Amygdala (tissue), 56 donors: ENCODE measurements at regions not wholly inside any gene's neighbourhood (a gene's known extent, or its start where the extent isn't known, plus 50 kb on each side); places are given as distances from the start of the nearest gene placed in this dataset.

ENCODE experiments used
- DNase-seq, 56 donors: peaks; one replicate each; lab custom pipeline; 2025; lab: John Stamatoyannopoulos, UW

DNA sequence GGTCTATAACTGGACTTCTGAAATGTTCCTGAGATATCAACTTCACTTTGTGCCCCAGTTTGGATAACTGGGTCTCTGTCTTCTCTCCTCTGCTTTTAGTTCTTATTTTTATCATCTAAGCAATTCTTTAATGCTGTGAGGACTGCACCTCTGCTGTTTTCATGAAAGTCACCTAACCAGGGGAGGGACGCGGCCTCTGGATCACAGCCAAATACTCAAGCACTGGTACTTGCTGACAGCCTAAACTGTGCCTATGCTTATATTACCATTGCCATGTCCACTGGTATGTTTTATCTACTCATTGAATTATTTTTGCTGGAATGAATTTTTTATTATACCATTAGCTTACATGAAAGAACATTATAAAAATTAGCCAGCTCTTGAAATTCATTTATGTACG lies 674.0 kb downstream of the DMRTA1 start:
- no peak for DNase-seq

DNA sequence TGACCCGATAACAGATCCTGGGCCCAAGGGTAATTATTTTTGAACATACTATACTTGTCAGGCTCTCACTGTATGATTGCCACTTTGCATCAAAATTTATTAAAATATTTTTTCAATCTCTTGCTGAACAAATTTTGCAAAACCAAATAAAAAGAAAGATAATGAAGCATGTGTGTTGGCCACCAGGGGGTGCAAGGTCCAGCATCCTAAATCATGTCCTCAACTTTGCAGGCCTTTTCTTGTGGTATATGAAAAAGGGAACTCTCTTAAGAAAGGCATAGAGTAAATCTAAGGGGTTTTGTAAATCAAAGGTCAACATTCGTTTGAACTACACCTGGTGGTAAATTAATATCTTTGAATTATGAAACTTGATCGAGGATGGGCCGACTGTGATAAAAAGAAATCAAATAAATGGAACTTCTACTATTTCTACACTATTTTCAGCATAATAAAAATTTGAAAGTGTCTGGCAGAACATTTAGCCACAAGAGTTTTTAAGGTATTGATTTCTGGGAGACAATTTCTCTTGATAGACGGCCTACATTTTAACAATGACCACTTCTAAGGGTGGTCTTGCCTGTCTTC lies 676.5 kb downstream of the DMRTA1 start:
- DNase-seq: peak in 20 of 56 donors; percentile 0 to 46 (median 3)

DNA sequence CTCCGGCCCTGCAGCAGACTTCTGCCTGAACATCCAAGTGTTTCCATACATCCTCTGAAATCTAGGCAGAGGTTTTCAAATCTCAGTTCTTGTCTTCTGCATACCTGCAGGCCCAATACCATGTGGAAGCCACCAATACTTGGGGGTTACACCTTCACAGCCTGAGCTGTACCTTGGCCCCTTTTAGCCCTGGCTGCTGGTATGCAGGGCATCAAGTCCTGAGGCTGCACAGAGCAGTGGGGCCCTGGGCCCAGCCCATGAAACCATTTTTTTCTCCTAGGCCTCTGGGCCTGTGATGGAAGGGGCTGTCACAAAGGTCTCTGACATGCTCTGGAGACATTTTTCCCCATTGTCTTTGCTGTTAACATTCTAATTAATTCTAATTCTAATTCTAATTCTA lies 680.6 kb downstream of the ELAVL2 start:
- DNase-seq: no peak

DNA sequence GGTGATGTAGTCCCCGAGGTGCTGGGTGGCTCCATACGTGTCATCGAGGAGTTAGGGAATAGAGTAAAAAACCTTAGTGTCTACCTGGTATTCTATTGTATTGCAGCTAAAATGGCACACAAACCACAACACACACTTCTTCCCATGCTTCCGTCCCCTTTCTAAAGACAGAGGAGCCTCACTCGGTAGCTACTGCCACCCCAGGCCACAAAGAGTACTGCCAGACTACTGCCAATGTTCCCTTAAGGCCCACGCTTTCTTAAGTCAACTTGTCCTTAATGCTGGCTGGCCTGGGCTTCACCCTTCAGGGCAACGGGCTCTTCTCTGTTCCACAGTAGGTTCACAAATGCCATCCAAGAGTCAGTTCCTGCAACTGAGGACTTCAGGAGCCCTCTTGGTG lies 673.0 kb downstream of the ELAVL2 start:
- DNase-seq: no peak

DNA sequence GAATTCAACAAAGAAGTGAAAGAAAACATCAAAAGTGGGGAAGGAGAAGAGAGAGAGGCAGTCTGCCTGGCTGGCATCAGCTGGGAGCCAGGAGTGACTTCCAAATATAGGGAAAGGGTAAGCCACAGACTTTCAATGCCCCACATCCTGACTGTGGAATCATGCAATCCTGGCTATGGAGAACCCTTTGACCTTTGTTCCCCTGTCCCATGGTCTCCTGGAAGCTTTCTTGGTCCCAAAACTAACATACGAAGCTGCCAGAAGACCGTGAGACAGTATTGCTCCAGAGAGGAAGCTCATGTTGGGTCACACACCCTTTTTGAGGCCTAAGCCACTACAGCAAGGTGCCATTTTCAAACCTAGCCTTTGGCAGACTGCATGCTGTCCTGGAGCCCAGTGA lies 665.5 kb downstream of the ELAVL2 start:
- no peak for DNase-seq

DNA sequence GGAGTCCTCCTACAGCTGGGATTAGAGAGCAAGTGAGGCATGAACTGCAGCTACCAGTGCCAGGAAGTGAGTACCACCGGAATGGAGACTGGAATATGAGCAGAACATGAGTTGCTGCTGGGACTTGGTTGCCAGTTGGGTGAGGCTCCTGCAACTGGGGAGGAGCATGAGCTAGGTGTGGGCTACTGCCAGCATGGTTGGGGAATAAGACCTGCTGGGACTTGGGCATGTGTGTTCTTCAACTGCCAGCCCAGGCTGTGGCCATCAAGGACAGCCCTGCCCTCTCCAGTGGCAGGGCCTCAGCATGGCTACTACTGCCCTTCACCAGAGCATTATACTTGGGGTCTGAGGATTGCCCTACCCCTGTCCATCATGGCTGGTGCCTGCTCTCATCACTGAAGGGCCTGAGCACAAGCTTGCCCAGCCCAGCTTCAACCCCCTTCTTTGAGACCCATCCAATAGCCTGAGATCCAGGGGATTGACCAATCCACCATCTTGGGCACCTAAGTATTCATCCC lies 665.0 kb downstream of the ELAVL2 start:
- DNase-seq: no peak

DNA sequence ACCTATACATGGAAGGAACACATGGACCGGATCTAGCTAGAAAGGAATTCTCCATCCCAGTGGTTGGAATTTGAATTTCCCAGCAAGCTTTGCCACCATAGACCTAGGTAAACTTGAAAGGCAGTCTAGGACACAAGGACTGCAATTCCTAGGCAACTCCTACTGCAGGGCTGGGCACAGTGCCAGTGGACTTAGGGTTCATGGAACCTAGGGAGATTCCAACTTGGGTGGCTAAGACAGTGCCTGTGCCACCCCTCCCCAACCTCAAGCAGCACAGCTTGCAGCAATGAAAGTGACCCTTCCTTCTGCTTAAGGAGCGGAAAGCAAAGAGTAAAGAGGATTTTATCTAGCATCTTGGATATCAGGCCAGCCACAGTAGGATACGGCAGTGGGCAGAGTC lies 663.3 kb downstream of the ELAVL2 start:
- no peak for DNase-seq

DNA sequence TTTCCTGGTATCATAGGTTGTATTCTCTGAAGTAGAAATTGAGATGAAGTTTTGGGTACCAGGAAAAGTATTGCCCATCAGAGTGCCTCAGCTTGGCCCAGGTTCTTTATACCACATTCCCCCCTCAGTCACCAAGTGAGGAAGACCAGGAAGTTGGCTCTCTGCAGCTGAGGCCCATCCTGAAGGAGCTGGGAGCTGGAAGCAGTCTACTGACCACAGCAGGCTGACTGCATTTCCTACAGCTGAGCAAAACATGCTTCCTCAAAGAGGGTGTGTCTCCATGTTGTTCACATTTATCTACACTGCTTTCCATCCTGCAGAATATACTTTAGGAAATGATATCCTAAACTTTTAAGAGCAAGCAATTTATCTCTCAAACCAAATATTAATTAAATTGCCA lies 654.6 kb downstream of the ELAVL2 start:
- DNase-seq: no peak

DNA sequence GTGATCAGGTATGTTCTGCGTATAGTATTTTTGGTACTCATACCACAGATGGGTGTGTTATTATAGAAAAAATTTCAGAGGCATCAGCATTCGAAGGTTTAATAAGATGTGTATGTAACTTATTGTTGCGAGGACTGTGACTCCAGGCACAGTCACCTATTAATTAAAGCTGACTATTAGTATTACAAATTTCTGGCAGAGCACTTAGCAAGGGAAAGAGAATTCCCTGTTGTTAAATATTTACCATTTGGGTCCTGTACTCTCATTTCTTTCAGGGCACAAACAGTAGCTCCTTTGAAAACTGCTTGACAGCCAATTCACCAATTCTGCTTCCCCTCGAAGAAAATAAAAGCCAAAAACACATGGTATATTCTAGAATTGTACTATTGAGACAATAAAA lies 653.8 kb downstream of the ELAVL2 start:
- no peak for DNase-seq

DNA sequence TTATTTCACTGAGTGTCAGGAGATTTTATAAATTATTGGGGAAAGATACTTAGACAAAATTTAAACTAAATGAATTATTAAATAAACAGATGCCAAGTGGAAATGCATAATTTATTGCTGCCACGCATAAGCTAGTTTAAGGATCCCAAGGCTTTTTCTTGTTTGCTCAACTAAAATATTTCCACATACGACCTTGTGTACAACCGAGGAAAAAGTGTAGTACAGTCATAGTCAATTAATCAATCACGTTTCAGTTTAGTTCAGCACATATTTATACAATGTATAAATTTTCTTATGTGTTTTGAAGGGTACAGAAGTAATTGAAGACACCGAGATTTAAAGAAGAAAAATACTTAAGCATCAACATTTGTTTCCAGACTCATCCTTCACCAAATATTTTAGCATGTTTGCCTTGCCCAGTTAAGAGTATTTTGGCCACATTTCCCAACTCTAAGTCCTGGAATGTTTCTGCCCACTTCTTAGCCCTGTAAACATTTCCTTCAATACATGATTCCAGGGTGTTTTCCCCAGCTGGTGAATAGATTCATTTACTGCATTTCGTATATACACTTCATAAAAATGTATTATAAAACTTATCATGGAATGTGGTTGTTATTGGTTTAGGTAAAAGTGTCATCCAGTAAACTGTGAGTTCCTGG lies 652.9 kb downstream of the ELAVL2 start:
- no peak for DNase-seq

DNA sequence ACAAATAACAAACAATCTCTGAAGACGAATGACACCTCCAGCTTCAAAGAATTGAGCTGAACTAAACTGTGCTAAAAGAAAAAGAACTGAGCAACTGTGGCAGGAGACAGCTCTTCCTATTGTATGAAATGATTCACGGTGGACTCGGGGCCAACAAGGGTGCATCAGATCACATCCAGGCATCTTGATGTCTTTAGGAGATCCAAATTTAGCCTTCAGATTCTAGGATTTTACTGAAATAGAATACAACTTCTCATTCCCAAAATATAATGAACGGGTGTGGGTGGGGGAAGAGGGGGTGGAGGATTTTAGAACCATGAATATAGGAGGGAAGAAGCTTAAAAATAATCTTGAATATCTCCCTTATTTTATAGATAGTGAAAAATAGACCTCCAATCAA lies 631.8 kb downstream of the ELAVL2 start:
- no peak for DNase-seq

DNA sequence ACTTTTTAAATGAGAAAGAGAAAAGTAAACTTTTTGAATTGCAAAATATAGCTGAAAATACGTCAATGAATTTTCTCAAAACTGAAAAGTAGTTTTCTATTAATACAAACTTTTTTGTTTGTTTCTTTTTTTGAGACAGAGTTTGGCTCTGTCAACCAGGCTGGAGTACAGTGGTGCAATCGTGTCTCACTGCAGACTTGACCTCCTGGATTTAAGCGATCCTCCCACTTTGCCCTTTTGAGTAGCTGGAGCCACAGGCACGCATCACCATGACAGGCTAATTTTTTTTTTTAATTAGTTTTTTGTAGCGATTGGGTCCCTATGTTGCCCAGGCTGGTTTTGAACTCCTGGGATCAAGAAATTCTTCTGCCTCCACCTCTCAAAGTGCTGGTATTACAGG lies 610.4 kb downstream of the ELAVL2 start:
- no peak for DNase-seq

DNA sequence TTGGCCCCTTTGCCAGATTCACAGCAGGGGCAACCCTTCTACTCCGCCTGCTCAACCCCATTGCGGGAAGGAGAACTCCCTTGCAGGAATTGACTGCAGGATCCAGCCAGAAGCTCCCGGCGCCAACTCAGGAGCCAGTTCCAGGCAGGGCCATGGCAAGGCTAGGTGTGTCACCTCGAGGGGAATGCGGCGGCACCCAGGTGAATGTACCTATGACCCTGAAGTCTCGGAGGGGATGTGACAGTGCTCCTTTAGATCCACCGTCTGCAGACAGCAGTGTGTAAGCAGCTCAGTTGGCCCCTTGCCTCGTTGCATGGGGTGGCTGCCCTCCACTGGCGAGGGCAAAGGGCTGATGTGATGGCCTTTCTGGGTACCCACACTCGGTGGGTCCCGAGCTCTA lies 606.6 kb downstream of the ELAVL2 start:
- DNase-seq: no peak

DNA sequence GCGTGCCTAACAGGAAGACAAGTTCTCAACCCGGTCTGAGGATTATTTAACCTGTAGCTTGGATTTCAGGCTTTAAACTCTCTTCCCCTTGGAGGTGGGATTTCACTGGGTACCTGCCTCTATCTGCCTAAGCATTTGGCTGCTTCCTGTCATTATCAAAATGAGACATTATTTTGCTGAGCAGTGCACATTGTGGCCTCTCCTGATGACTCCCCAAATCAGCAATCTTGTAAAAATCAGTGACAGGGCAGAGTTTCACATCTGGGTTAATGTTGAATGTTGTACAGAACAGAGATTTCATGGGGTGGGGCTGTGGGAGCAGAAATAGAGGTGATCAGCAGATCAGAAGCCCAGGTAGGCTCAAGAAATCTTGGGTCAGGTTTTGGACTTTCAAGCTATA lies 605.9 kb downstream of the ELAVL2 start:
- DNase-seq: no peak

DNA sequence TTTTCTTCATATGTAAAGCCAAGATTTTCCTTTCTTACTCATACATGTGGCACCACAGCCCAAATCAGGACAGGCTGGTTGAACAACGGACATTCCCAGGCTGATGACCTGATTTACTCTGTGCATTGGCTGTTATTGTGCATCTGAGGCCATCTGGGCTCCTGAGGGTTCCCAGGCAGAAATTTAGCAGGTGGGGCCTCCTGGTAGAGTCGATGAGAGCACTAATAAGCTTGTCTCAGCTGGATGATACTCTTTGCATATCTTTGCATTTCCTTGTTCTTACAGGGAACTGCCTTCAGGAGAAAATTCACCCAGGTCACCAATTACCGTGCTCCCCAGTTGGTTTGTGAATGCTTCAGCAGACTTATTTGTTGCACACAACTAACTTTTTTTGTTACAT lies 605.1 kb downstream of the ELAVL2 start:
- no peak for DNase-seq

DNA sequence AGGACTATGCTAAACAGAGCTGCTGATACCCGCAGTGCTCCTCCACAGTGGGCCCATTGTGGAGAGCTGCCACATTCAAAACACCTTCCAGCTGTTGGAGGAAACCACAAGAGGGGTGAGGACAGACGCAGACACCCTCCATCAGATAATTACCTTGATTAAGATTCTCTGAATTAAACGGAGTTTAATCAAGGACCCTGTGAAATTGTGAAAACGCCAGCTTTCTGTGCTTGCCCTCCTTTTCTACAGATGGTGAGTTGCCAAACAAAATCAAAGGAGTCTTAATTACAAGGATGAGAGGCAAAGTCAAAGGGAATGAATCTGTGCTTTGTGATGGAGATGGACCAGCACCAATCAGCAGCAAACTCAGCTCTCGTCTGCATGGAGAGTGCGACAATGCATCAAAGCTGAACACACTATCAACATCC lies 596.1 kb downstream of the ELAVL2 start:
- peak in 1 of 56 donors; percentile 5 for DNase-seq

DNA sequence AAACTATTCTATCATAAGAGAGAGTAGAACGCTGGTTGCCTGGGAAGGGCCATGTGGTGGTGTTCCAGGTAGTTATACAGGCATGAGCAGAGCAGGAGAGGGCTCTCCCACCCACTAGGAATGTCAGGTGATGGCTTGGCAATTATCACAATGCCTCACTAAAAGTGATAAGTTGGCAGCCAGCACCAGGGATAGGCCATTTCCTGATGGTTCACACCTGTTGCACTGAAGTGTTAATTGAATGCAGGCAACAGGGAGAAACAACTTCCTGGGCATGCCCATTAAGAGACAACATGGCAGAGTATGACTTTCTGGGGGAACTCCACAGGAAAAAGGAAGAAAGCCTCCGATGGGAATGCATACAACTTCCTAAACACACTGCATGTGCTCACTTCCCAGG lies 593.2 kb downstream of the ELAVL2 start:
- DNase-seq: no peak

DNA sequence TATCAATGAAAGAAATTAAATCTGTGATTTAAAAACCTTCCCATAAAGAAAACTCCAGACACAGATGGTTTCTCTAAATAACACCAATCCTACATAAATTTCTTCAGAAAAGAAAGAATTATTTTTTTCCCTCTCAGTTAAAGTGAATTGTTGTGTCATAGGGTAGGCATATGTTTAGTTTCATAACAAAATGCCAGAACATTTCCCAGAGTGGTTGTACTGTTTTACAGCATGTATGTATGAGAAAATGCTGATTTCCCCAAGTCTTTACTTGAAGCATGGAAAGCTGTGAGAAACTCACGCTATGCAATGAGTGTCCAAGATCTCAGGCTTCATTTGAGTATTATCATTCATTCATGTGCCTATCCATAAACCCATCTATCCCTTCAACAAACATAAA lies 582.5 kb downstream of the ELAVL2 start:
- DNase-seq: no peak

DNA sequence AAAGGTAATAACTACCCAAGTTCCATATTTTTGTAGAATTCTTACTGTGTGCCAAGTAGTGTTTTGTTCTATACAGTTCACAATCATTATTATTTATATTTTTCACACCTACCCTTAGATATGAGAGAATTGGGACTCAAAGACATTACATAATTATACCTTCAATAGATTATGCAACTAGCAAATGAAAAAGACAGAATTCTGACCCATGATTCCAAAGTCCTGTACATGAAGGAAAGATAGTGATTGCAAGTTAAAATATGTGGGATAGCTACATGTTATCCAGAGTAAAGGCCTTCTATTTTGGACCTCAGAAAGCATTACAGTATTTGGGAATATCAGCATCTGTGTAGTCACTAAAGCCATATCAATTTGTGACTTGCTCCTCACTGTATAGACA lies 581.0 kb downstream of the ELAVL2 start:
- no peak for DNase-seq

DNA sequence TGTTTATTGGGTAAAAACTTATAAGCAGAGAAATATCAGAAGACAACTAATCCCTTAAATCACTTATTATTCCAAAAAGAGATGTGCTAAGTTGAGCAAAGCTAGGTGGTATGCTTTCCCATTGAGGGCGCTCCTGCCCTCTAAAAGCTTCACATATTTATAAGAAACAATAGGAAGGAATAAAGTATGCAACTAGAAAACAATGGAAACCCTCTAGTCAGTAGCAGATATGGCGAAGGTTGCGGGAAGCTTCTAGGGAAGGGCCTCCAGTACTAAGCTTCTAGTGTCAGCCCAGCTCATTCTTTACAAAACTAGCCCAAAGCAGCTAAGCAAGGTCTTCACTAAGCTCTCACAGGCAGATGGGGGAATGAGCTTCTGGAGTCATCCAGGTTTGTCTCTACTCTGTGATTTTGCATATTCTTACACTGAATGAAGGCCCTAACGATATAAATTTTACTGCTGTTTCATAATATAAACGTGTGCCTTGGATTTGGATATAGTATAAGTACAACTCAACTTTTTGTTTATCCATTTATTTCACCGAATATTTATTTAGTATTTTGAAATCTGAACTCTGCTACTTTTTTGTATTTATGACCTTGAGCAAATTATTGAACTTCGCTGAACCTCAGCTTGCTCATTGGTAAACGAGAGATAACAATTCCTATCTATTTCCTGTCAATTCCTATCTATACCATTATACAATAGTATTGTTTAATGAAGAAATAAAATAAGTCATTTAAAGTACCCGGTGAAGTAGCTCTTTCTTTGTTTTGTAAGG lies 571.4 kb downstream of the ELAVL2 start:
- no peak for DNase-seq

DNA sequence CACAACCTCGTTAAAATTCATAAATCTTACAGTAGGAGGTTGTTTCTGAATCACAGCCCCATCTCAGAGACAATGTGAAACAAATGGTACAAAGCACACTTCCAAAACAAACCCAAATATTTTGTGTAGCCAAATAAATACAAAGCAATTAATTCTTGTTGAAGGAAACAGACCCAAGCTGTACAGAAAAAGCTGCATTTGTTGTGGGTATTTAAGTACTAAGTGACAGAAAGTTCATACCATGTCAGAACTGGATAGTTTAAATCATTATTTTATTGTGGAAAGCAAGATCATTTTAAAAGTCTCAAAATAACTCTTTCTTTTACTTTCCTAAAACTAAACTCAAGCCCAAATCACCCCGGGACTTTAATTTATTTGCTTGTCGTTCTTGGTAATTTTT lies 570.7 kb downstream of the ELAVL2 start:
- DNase-seq: no peak

DNA sequence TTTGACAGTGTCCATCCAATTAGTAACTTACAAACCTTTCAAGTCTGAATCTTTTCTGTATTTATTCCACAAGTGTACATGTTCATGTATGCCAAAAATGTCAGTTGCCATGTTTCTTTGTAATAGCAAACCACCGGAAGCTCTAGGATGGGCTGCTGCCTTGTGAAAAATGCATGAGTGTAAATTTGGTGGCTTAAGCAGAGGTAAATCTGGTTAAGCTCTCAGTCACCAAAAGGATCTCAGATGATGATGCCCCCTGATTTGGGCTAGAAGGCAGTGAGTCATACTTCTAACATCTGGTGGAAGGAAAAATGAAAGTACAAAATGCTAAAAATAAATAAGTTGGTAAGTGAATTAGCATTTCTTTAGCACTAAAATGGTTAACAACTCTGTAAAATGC lies 567.5 kb downstream of the ELAVL2 start:
- DNase-seq: no peak
